HepG2 (cell line): ENCODE measurements at regions not wholly inside any gene's neighbourhood (a gene's known extent, or its start where the extent isn't known, plus 50 kb on each side); places are given as distances from the start of the nearest gene placed in this dataset.

Experiments used
- ATAC-seq: fragments of 200-7000 bp; cut with Tn5 transposase; 3 replicates; pipeline ENCODE4 v1.9.1; 2020; ENCODE audit warnings: mild to moderate bottlenecking, moderate library complexity
- BruUV-seq: library from RNA; stranded (reverse); fragments of 400-500 nt; replicated peaks from 2 replicates; lab custom pipeline; 2021; lab: Mats Ljungman, UMichigan
- CTCF ChIA-PET: fragments of 300-600 bp; formaldehyde crosslinking; extraction: SDS; loops from one replicate; lab custom pipeline; 2021; ENCODE audit warnings: low total read pairs, inconsistent platforms, low intra/inter-chr PET ratio; lab: Yijun Ruan, JAX
- POLR2A ChIA-PET: fragments of 350-600 bp; sonication (Branson Sonifier 250); formaldehyde crosslinking; loops from one replicate; lab custom pipeline; 2020; ENCODE audit warnings: antibody characterized with exemption, inconsistent platforms; lab: Yijun Ruan, JAX
- DNase-seq: peaks from one replicate; pipeline ENCODE4 v3.0.0-alpha.2; 2015; ENCODE audit warnings: low spot score
- FAIRE-seq: peaks from 3 replicates; lab custom pipeline; 2011; peaks lifted over from hg19 to GRCh38; lab: Jason Lieb, UNC
- H2AFZ ChIP-seq: one replicate; pipeline ENCODE4 v1.6.1; 2011; ENCODE audit warnings: low read length, inconsistent platforms
- H3K27ac ChIP-seq: fragments of 300-600 bp; 3 replicates; pipeline ENCODE4 v1.8.0; 2011; ENCODE audit warnings: mixed run types, mild to moderate bottlenecking, mixed read lengths, low read length, inconsistent platforms; ENCODE audit not compliant: insufficient read depth; ENCODE audit errors: extremely low read length
- H3K27me3 ChIP-seq, 2 experiments: fragments of 200-600 bp in 1 of 2; 2 replicates in 1 of 2; 3 replicates in 1 of 2; pipeline versions ENCODE4 v1.6.0 to v1.8.0; 2011; ENCODE audit warnings: low read length in 2 of 2, mild to moderate bottlenecking in 2 of 2, moderate library complexity in 2 of 2, inconsistent platforms in 1 of 2; ENCODE audit not compliant: insufficient read depth in 2 of 2, control insufficient read depth in 1 of 2
- H3K36me3 ChIP-seq, 2 experiments: fragments of 200-600 bp in 1 of 2; replicated peaks in 1 of 2; 2 replicates in 1 of 2; 3 replicates in 1 of 2; pipeline versions ENCODE4 v1.5.1 to v1.8.0; 2011; ENCODE audit warnings: low read length in 2 of 2, inconsistent platforms in 1 of 2; ENCODE audit not compliant: insufficient read depth in 2 of 2, control insufficient read depth in 1 of 2
- H3K4me1 ChIP-seq: 2 replicates; pipeline ENCODE4 v1.5.1; 2012; ENCODE audit warnings: low read length, inconsistent platforms; ENCODE audit not compliant: insufficient read depth
- H3K4me2 ChIP-seq: 2 replicates; pipeline ENCODE4 v1.6.0; 2011; ENCODE audit warnings: low read depth, low read length, inconsistent platforms
- H3K4me3 ChIP-seq, 3 experiments: fragments of 200-600 bp in 1 of 3; sonication (generic), shearing (Covaris generic) in 1 of 3; replicated peaks in 1 of 3; 2 replicates each; pipeline ENCODE4 v1.5.1; 2011 to 2016; ENCODE audit warnings: low read length in 3 of 3, inconsistent platforms in 2 of 3, low read depth in 2 of 3, mild to moderate bottlenecking in 2 of 3, control low read depth in 1 of 3, mixed read lengths in 1 of 3; ENCODE audit not compliant: insufficient read depth in 1 of 3
- H3K79me2 ChIP-seq: one replicate; pipeline ENCODE4 v1.6.1; 2011; ENCODE audit warnings: low read length, inconsistent platforms; ENCODE audit not compliant: insufficient read depth
- H3K9ac ChIP-seq: 2 replicates; pipeline ENCODE4 v1.6.0; 2011; ENCODE audit warnings: mild to moderate bottlenecking, low read depth, low read length, inconsistent platforms; ENCODE audit not compliant: insufficient read depth
- H3K9me3 ChIP-seq: 2 replicates; pipeline ENCODE4 v1.5.1; 2012; ENCODE audit warnings: mild to moderate bottlenecking, low read length
- H4K20me1 ChIP-seq: 2 replicates; pipeline ENCODE4 v1.6.0; 2011; ENCODE audit warnings: inconsistent platforms, mild to moderate bottlenecking, low read length, moderate library complexity; ENCODE audit not compliant: insufficient read depth
- ATF7 ChIP-seq, 2 experiments: fragments of 450-650 bp in 1 of 2; sonication (generic) in 1 of 2; formaldehyde crosslinking in 1 of 2; IDR thresholded peaks; 2 replicates each; pipeline versions ENCODE4 v1.4.0 to v1.6.1; 2016 to 2020; ENCODE audit warnings: antibody characterized with exemption in 1 of 2, mild to moderate bottlenecking in 1 of 2, missing genetic modification reagents in 1 of 2
- CEBPB ChIP-seq: IDR thresholded peaks from 2 replicates; pipeline ENCODE4 v1.6.1; 2011; ENCODE audit warnings: low read depth, low read length, improper control_type of control experiment, borderline replicate concordance
- DPF2 ChIP-seq: sonication (generic); formaldehyde crosslinking; IDR thresholded peaks from 2 replicates; pipeline ENCODE4 v1.4.0; 2020; ENCODE audit warnings: mild to moderate bottlenecking, low read depth, missing genetic modification reagents, borderline replicate concordance
- FOXA1 ChIP-seq, 2 experiments: fragments of 450-650 bp in 1 of 2; sonication (generic) in 1 of 2; formaldehyde crosslinking in 1 of 2; IDR thresholded peaks; 2 replicates each; pipeline versions ENCODE4 v1.4.0 to v1.6.1; 2016 to 2020; ENCODE audit warnings: missing genetic modification reagents in 1 of 2
- HNRNPK ChIP-seq: fragments of 200-400 bp; formaldehyde crosslinking; IDR thresholded peaks from 2 replicates; pipeline ENCODE4 v1.6.1; 2018; ENCODE audit warnings: low read length, low read depth, moderate library complexity, mild to moderate bottlenecking; ENCODE audit not compliant: poor library complexity, severe bottlenecking
- HOMEZ ChIP-seq: IDR thresholded peaks from 2 replicates; pipeline ENCODE4 v1.6.1; 2016; ENCODE audit warnings: low read depth
- KDM4B ChIP-seq: sonication (generic); formaldehyde crosslinking; IDR thresholded peaks from 2 replicates; pipeline ENCODE4 v1.4.0; 2020; ENCODE audit warnings: missing genetic modification reagents
- NFE2L1 ChIP-seq: sonication (generic); formaldehyde crosslinking; IDR thresholded peaks from 2 replicates; pipeline ENCODE4 v1.4.0; 2020; ENCODE audit warnings: missing genetic modification reagents, mild to moderate bottlenecking, borderline replicate concordance
- PCBP2 ChIP-seq: fragments of 200-400 bp; formaldehyde crosslinking; optimal IDR thresholded peaks from 2 replicates; pipeline ENCODE3; 2018; ENCODE audit warnings: low read length, low read depth; ENCODE audit not compliant: poor library complexity, severe bottlenecking
- SNAPC5 ChIP-seq: sonication (generic); formaldehyde crosslinking; IDR thresholded peaks from 2 replicates; pipeline ENCODE4 v1.8.1; 2023; ENCODE audit warnings: mild to moderate bottlenecking, missing genetic modification reagents, borderline replicate concordance
- SRSF4 ChIP-seq: fragments of 200-400 bp; formaldehyde crosslinking; IDR thresholded peaks from one replicate; pipeline ENCODE4 v1.6.1; 2018; ENCODE audit warnings: mild to moderate bottlenecking, low read depth, low read length, moderate library complexity; ENCODE audit not compliant: poor library complexity, severe bottlenecking
- TBL1XR1 ChIP-seq: fragments of 150-350 bp; IDR thresholded peaks from 2 replicates; pipeline ENCODE4 v1.6.1; 2014; ENCODE audit warnings: borderline replicate concordance, low read length; ENCODE audit not compliant: partially characterized antibody
- U2AF1 ChIP-seq: fragments of 200-400 bp; formaldehyde crosslinking; optimal IDR thresholded peaks from 2 replicates; pipeline ENCODE3; 2017; ENCODE audit warnings: mild to moderate bottlenecking, low read depth, low read length
- ZBTB8A ChIP-seq: sonication (generic); formaldehyde crosslinking; IDR thresholded peaks from 2 replicates; pipeline ENCODE4 v1.4.0; 2020; ENCODE audit warnings: mild to moderate bottlenecking, low read depth, missing genetic modification reagents, borderline replicate concordance
- ZNF235 ChIP-seq: sonication (generic); formaldehyde crosslinking; IDR thresholded peaks from 2 replicates; pipeline ENCODE4 v1.8.1; 2023; ENCODE audit warnings: mild to moderate bottlenecking, missing genetic modification reagents, borderline replicate concordance
- ZNF652 ChIP-seq: IDR thresholded peaks from 2 replicates; pipeline ENCODE4 v1.6.1; 2016; ENCODE audit warnings: low read depth, borderline replicate concordance
- ZNF777 ChIP-seq: sonication (generic); formaldehyde crosslinking; IDR thresholded peaks from 2 replicates; pipeline ENCODE4 v1.4.0; 2020; ENCODE audit warnings: missing genetic modification reagents
- ZSCAN31 ChIP-seq: sonication (generic); formaldehyde crosslinking; IDR thresholded peaks from 2 replicates; pipeline ENCODE4 v1.5.0; 2020; ENCODE audit warnings: low read depth, mild to moderate bottlenecking, missing genetic modification reagents
- WGBS: methylation state at CpG from one replicate; pipeline ENCODE4 v1.1.6; 2017; ENCODE audit warnings: low lambda C conversion rate; 5-methylcytosine and 5-hydroxymethylcytosine counted together
- in situ Hi-C: cut with HindIII; loops from 2 replicates; pipeline ENCODE4 v1.10.0; 2017; ENCODE audit warnings: low pct_unique_long_range_greater_than_20kb; ENCODE audit not compliant: extremely low pct_ligation_motif_present
- intact Hi-C: fragments of 100-400 bp; cut with micrococcal nuclease; formaldehyde crosslinking; loops from one replicate; pipeline ENCODE4 v1.10.0; 2022; ENCODE audit not compliant: unreplicated experiment

- BruUV-seq: no TSS peak
Observed at GRCh38 chr10:21298701-21299100, 226.8 kb downstream of the SKIDA1 start.

GRCh38 chr10:21297603-21298383 is 227.7 kb downstream of the SKIDA1 start:
- no TSS peak for BruUV-seq
- Histone ChIP-seq H3K79me2 (no peaks in the 10 kb centered on the region), H2AFZ (no peak overlapping the region), H3K36me3 (no peaks in the 10 kb centered on the region), H4K20me1 (no peaks in the 10 kb centered on the region), H3K9ac (no peak overlapping the region), H3K4me3 (no peak overlapping the region), H3K27me3 (peaks cover 0 to 10% of the 10 kb centered on the region in 2 experiments; a peak in 3 of 5 replicates), H3K4me2 (no peak overlapping the region), H3K27ac (no peak overlapping the region), H3K4me1 (peaks cover 7% of the 10 kb centered on the region), H3K9me3 (no peaks in the 10 kb centered on the region)
- whole genome bisulfite sequencing: 40% methylated on average over 6 of the region's 6 CpGs
- CTCF ChIA-PET: no interaction called here
- POLR2A ChIA-PET: no interaction called here
- in situ Hi-C loops (loop anchor here (25.0 kb wide), 2 partner anchors 190 to 440 kb away; no protein-coding TSS in a partner anchor), intact Hi-C loops (no loop called here)
- no peak for DNase-seq
- FAIRE-seq: no peak
- ATAC-seq: no peak
- TF ChIP-seq FOXA1 (IDR thresholded peaks at IDR 0.05) (0 out of 2 replicates have a peak, but pooled peaks have one; percentile 9), FOXA1 (CRISPR knock-in tag; IDR thresholded peaks at IDR 0.05) (no peak), CEBPB (peak; percentile 64), PCBP2 (peak; percentile 68), SNAPC5 (CRISPR knock-in tag) (no peak), ATF7 (IDR thresholded peaks at IDR 0.05) (peak; percentile 61), ATF7 (CRISPR knock-in tag; IDR thresholded peaks at IDR 0.05) (no peak), TBL1XR1 (no peak), HOMEZ (CRISPR knock-in tag) (no peak), KDM4B (CRISPR knock-in tag) (no peak), U2AF1 (no peak), HNRNPK (peak; percentile 33), DPF2 (no peak), NFE2L1 (CRISPR knock-in tag) (no peak)

More at GRCh38 chr10:21298701-21299100, 226.8 kb downstream of the SKIDA1 start:
- Histone ChIP-seq H4K20me1 (no peaks in the 10 kb centered on the region), H3K27ac (no peak overlapping the region), H3K4me2 (no peak overlapping the region), H3K4me3 (no peak overlapping the region), H3K79me2 (no peaks in the 10 kb centered on the region), H3K27me3 (peaks cover 0 to 8% of the 10 kb centered on the region in 2 experiments; a peak in 3 of 5 replicates), H3K36me3 (no peaks in the 10 kb centered on the region), H3K9ac (no peak overlapping the region), H3K9me3 (no peaks in the 10 kb centered on the region), H3K4me1 (no peaks in the 10 kb centered on the region), H2AFZ (no peak overlapping the region)
- WGBS: 66% methylated on average over 2 of the region's 2 CpGs
- no peak for FAIRE-seq
- POLR2A ChIA-PET: no interaction called here
- no peak for DNase-seq
- TF ChIP-seq SRSF4 (no peak), ZSCAN31 (CRISPR knock-in tag) (no peak), ZNF652 (CRISPR knock-in tag) (no peak), ZNF777 (no peak), ZNF235 (CRISPR knock-in tag) (no peak), ZBTB8A (no peak)
- intact Hi-C loops (no loop called here), in situ Hi-C loops (loop anchor here (25.0 kb wide), 2 partner anchors 189 to 439 kb away; no protein-coding TSS in a partner anchor)
- ATAC-seq: no peak
- CTCF ChIA-PET: no interaction called here
